ENCODE measurements at regions not wholly inside any gene's neighbourhood (a gene's known extent, or its start where the extent isn't known, plus 50 kb on each side); places are given as distances from the start of the nearest gene placed in this dataset.

DNA sequence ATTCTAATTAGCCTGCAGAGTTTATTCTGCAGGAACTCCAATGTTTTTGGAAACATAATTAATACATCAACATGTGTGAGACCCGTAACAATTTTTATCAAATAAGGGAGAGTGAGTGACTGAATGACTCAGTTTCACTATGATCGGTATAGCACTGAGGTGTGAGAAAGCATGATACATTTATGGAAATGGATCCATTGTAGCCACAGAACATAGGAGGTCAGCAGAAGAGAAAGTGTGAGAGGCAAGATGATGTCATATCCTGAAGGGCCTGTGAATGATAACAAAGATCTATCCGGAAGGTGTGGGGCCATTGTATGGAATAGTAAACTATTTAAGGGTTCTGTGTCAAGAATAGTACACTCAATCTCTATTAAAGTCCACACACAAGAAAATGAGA lies 1406.1 kb upstream of the TENM4 start:
- no peak overlapping the region for H3K27ac Mint-ChIP-seq
- peak; percentile 58 for ATAC-seq

DNA sequence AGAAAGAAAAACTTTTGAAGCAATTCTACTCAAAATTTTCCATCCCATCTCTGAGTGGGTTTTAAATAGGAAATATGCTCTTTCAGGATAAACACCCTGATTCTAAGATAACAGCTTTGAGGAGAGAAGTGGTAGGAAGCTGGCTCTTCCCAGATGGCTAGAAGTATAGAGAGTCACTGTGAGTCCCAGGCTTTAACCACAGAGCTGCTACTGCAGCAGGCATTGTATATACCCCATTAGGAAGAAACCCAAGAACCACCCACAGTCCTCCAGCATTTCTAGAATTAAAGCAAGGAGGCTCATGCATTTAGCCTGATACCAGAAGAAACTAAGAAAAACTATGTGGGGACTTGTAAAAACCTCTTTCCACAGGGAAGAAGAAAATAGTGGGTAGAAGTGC lies 1405.6 kb upstream of the TENM4 start:
- intact Hi-C loops (cut with micrococcal nuclease): no loop called here
- Mint-ChIP-seq H3K27me3 (no peaks in the 10 kb centered on the region), H3K4me1 (ENCODE audit: low read depth) (no peaks in the 10 kb centered on the region), H3K4me3 (no peak overlapping the region), H3K9me3 (peaks cover 3% of the 10 kb centered on the region), H3K36me3 (ENCODE audit: low read depth) (no peaks in the 10 kb centered on the region), H3K27ac (no peak overlapping the region)
- DNase-seq (no peak), ATAC-seq (no peak)
- POLR2A ChIA-PET: no interaction called here
- TF ChIP-seq, protein P1, sequence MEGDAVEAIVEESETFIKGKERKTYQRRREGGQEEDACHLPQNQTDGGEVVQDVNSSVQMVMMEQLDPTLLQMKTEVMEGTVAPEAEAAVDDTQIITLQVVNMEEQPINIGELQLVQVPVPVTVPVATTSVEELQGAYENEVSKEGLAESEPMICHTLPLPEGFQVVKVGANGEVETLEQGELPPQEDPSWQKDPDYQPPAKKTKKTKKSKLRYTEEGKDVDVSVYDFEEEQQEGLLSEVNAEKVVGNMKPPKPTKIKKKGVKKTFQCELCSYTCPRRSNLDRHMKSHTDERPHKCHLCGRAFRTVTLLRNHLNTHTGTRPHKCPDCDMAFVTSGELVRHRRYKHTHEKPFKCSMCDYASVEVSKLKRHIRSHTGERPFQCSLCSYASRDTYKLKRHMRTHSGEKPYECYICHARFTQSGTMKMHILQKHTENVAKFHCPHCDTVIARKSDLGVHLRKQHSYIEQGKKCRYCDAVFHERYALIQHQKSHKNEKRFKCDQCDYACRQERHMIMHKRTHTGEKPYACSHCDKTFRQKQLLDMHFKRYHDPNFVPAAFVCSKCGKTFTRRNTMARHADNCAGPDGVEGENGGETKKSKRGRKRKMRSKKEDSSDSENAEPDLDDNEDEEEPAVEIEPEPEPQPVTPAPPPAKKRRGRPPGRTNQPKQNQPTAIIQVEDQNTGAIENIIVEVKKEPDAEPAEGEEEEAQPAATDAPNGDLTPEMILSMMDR (IDR thresholded peaks at IDR 0.05): no peak
- CTCF ChIA-PET: no interaction called here

More for the DNA sequence above, 1406.1 kb upstream of the TENM4 start:
- TF ChIP-seq, protein P1 (IDR thresholded peaks at IDR 0.05): no peak
- POLR2A ChIA-PET: no interaction called here
- no peaks in the 10 kb centered on the region for H3K27me3 Mint-ChIP-seq
- H3K4me1 Mint-ChIP-seq (ENCODE audit: low read depth): no peaks in the 10 kb centered on the region
- H3K4me3 Mint-ChIP-seq: no peak overlapping the region
- no peaks in the 10 kb centered on the region for H3K36me3 Mint-ChIP-seq (ENCODE audit: low read depth)
- CTCF ChIA-PET: no interaction called here
- intact Hi-C loops (cut with micrococcal nuclease): no loop called here
- peaks cover 2% of the 10 kb centered on the region for H3K9me3 Mint-ChIP-seq
- no peak for DNase-seq

DNA sequence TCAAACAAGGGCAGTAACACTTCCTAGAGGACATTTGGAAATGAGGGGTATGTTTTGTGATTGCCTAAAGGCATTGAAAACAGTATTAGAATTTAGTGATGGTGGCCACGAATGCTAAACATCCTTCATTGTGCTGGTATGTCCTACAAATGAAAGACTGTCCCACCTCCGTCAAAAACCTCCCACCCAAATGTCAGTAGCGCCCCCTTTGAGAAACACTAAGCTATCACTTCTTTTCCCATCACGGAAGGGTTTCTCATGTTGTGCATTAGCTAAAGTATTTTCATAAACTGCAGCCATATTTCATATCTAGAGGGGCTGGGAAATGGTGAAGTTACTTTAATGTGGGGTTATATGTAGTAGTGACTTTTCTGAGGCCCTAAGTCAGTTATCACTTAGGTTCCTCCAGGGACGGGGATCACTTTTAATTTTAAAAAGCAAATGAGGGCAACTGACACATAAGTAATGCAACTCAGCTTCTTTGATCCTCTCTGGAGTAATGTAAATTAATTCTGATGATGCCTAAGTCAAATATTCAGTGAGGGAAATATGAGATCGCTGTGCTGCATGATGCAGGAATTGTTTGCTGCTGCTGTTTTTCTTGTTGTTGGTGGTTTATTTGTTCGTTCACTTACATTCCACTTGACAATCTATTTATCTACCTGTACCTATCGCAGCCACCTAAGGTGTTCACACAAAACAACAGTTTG lies 1403.4 kb upstream of the TENM4 start:
- no peaks in the 10 kb centered on the region for H3K36me3 Mint-ChIP-seq (ENCODE audit: low read depth)
- no peaks in the 10 kb centered on the region for H3K27me3 Mint-ChIP-seq
- H3K9me3 Mint-ChIP-seq: peaks cover 2% of the 10 kb centered on the region
- no peak overlapping the region for H3K4me3 Mint-ChIP-seq
- TF ChIP-seq, protein P1 (IDR thresholded peaks at IDR 0.05): no peak
- H3K27ac Mint-ChIP-seq: no peak overlapping the region
- no peaks in the 10 kb centered on the region for H3K4me1 Mint-ChIP-seq (ENCODE audit: low read depth)
- no peak for ATAC-seq
- no peak for DNase-seq
- CTCF ChIA-PET: no interaction called here
- POLR2A ChIA-PET: no interaction called here
- intact Hi-C loops (cut with micrococcal nuclease): no loop called here

DNA sequence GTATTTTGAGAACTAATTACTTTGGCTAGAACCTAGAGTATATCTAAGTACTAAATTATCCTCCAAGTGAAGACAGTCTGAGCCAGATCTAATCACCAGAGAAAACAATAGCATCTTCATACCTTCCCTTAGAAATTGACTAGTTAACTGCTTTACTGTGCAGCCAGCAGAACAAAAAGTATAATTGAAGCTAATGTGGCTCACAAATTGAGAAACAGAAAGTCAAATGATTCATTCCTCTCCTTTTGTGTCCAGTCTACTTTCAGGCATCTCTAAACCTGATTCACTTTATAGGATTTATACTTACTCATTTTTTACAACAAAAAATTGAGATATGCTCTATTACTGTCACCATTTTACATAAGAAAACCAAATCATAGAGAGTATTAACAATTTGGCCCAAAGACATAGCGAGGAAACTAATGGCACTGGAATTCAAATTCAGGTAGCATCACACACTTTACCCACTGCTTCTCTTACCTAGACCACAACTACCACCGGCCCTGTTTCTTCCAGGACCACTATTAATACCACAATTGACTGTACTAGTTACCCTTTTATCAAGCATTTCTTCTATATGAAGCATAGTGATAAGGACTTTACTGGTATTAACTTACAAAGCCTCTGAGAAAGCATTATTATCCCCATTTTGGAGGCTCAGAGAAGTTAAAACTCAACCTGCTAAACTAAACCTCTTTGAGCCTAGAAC lies 1402.6 kb upstream of the TENM4 start:
- ChIA-PET CTCF (no interaction called here), POLR2A (no interaction called here)
- Mint-ChIP-seq H3K27me3 (no peaks in the 10 kb centered on the region), H3K4me1 (ENCODE audit: low read depth) (no peaks in the 10 kb centered on the region), H3K27ac (no peak overlapping the region), H3K36me3 (ENCODE audit: low read depth) (no peaks in the 10 kb centered on the region), H3K4me3 (no peak overlapping the region), H3K9me3 (peaks cover 2% of the 10 kb centered on the region)
- DNase-seq: no peak
- ATAC-seq: no peak
- TF ChIP-seq, protein P1 (IDR thresholded peaks at IDR 0.05): no peak
- intact Hi-C loops (cut with micrococcal nuclease): no loop called here

DNA sequence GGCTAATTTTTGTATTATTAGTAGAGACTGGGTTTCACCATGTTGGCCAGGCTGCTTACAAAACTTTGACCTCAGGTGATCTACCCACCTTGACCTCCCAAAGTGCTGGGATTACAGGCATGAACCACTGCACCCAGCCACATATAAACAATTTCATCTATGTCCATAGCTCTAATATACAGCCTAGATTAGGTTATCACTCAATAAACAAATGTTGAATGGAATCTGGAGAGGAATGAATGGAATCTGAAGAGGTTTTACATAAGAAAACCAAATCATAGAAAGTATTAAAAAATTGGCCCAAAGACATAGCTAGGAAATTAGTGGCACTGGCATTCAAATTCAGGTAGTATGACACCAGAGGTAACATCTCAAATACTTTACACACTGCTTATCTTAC lies 1401.4 kb upstream of the TENM4 start:
- H3K27me3 Mint-ChIP-seq: no peaks in the 10 kb centered on the region
- H3K4me3 Mint-ChIP-seq: no peak overlapping the region
- H3K36me3 Mint-ChIP-seq (ENCODE audit: low read depth): no peaks in the 10 kb centered on the region
- POLR2A ChIA-PET: no interaction called here
- intact Hi-C loops (cut with micrococcal nuclease): no loop called here
- DNase-seq (no peak), ATAC-seq (no peak)
- CTCF ChIA-PET: no interaction called here
- H3K27ac Mint-ChIP-seq: no peak overlapping the region
- H3K9me3 Mint-ChIP-seq: peaks cover 2% of the 10 kb centered on the region
- TF ChIP-seq, protein P1 (IDR thresholded peaks at IDR 0.05): no peak
- H3K4me1 Mint-ChIP-seq (ENCODE audit: low read depth): no peaks in the 10 kb centered on the region
